Fibroblast of villous mesenchyme (primary cell): ENCODE measurements at regions not wholly inside any gene's neighbourhood (a gene's known extent, or its start where the extent isn't known, plus 50 kb on each side); places are given as distances from the start of the nearest gene placed in this dataset.

ENCODE experiments used
- DNase-seq: peaks from one replicate; pipeline ENCODE4 v3.0.0-alpha.2; 2010; ENCODE audit warnings: low read depth
- H3K4me3 ChIP-seq: 2 replicates; pipeline ENCODE4 v1.5.1; 2011; ENCODE audit warnings: low read depth, mild to moderate bottlenecking, low read length
- TF ChIP-seq, protein P1 (sequence below): IDR thresholded peaks from 2 replicates; pipeline ENCODE4 v1.5.1; 2012; ENCODE audit warnings: low read depth, mild to moderate bottlenecking, low read length; ENCODE audit not compliant: insufficient read depth

DNA sequence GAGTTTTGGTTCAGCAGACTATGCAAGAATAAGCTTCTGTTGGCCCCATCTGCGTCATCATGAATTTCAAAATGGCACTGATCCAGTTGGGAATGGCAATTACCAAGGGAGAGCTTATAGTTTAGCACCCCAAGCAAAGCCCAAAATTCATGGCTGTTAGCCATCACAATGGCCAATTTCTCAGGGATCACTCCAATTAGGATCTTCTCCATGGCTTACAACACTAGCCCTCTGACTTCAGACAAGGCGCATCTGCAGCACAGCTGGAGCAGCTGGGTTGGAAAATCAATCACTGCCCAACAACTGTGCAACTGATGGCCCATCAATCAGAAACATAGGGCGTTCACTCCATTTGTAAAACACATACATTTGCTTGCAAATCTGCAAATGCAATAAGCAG lies 273.6 kb downstream of the SRBD1 start:
- TF ChIP-seq, protein P1, sequence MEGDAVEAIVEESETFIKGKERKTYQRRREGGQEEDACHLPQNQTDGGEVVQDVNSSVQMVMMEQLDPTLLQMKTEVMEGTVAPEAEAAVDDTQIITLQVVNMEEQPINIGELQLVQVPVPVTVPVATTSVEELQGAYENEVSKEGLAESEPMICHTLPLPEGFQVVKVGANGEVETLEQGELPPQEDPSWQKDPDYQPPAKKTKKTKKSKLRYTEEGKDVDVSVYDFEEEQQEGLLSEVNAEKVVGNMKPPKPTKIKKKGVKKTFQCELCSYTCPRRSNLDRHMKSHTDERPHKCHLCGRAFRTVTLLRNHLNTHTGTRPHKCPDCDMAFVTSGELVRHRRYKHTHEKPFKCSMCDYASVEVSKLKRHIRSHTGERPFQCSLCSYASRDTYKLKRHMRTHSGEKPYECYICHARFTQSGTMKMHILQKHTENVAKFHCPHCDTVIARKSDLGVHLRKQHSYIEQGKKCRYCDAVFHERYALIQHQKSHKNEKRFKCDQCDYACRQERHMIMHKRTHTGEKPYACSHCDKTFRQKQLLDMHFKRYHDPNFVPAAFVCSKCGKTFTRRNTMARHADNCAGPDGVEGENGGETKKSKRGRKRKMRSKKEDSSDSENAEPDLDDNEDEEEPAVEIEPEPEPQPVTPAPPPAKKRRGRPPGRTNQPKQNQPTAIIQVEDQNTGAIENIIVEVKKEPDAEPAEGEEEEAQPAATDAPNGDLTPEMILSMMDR = no peak
- H3K4me3 ChIP-seq = no peak overlapping the region
- DNase-seq = no peak

DNA sequence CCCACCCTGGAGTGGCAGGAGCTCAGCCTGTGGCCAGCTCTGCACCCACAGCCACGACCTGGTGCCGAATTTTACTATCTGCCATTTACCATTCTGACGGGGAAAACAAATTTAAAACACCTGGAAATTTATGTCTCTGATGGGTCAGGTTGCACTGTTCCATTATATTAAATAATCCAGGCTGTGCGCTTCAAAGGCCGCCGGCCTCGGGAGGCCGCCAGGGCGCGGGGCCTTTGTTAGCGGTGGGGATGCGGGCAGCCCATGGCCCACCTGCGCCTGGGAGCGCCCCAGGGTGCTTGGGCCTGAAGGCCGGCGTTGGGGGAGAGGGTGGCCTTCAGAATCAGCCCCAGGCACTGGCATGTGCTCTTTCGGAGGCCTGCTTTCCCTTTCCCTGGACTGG lies 276.9 kb downstream of the SRBD1 start:
- H3K4me3 ChIP-seq = no peak overlapping the region
- DNase-seq = no peak
- TF ChIP-seq, protein P1 = no peak

DNA sequence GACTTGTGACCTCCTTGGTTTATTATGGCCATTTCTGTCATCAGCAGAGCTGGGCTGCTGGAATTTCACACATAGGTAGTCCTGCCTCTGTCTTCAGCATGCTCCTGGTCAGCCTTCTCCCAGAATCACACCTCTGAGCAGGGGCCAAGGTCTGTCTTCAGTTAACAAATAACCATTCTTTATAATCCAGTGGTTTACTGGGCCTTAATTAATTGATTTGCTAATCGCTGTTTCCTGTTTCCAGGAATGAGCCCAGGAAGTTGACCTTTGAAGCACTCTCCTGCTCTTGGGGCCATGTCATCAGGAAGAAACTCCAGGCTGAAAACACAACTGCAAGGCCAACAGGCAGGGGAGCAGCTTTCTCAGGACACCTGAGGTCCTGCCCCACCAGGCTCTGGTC lies 278.5 kb downstream of the SRBD1 start:
- no peak for DNase-seq
- TF ChIP-seq, protein P1 = no peak
- H3K4me3 ChIP-seq = no peak overlapping the region

DNA sequence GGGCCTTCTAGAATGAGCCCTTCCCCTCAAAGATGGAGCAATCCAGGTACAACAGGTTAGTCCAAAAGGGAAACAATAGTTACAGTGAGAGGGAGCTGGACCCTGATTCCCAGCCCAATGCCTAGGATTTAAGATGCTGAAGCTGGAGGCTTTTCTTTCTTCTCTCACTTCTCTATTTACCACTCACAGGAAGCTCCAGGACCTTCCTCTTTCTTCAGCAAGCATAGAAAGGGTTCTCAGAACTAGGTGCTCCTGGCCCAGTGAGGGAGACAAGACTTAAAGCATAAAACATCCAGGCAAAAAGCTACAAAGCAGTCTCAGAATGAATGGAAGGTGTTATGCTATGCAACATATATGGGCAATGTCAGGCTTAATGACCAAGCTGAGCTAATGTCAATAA lies 279.0 kb downstream of the SRBD1 start:
- H3K4me3 ChIP-seq = no peak overlapping the region
- TF ChIP-seq, protein P1 = no peak
- no peak for DNase-seq

DNA sequence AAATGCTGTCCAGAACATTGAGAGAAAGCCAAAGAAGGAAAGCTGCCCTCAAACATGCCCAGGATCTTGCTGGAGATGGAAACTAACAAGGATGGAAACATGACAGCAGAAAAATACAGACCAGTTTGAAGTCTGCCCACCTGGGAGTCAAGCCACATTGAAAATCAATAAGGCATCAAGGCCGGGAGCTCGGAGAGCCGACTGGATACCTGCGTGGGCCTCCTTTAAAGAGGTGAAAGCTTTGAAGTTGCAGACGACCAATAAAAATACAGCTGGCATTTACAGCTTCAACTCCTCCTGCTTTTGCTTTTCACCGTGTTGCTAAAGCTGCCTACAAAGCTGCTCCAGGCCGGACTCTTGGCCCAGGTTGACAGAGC lies 279.7 kb downstream of the SRBD1 start:
- DNase-seq = no peak
- H3K4me3 ChIP-seq = no peak overlapping the region
- TF ChIP-seq, protein P1 = no peak

DNA sequence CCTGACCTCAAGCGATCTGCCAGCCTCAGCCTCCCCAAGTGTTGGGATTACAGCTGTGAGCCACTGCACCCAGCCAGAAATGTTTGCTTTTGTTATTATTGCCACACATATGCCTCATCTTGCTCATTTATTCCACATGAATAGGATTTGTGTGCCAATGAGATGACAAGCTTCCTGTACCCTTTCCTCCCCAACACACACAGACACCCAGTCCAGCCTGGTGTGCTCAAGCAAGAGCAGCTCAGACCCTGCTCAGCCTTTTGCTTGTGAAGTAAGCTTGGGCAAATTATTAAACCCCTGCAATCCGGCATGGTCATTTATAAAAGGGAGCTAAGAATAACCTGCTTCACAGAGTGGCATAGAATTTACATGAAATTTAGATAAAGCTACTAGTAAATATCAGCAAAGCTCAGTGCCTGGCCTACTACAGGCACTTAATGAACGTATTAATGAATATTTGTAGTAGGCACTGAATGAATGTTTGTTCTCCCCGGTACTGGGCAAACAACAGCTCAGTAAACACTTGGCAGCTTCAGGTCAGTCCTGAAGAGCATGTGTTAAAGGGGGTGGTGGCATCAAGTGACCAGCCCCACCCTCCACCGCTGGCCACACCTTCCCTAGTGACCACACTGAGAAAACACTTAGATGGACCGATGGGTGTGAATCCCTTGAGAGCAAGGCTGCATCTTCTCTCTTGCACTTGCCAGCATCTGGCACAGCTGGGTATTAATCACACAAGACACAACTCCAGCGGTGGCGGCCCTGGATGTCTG lies 280.2 kb downstream of the SRBD1 start:
- H3K4me3 ChIP-seq = no peak overlapping the region
- DNase-seq = peak; percentile 16
- TF ChIP-seq, protein P1 = no peak

DNA sequence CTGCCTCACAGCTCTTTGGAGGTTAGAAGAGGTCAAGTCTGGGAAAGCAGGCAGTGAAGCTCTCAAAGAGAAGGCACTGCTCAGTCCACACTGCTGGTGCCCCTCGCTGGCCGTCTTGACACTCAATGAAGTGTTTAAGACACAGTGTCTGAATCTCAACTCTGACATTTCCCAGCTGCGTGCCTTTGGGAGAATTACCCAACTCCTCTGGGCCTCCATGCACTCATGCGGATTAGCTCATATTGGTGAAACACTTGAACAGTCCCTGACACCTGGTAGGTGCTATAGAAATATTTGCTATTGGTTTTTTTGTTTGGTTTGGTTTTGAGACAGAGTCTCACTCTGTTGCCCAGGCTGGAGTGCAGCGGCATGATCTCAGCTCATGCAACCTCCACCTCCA lies 281.0 kb downstream of the SRBD1 start:
- TF ChIP-seq, protein P1 = no peak
- no peak overlapping the region for H3K4me3 ChIP-seq
- DNase-seq = no peak
